ENCODE measurements at regions not wholly inside any gene's neighbourhood (a gene's known extent, or its start where the extent isn't known, plus 50 kb on each side); places are given as distances from the start of the nearest gene placed in this dataset.

- no peak for TF ChIP-seq CTCF (conservative IDR thresholded peaks at IDR 0.05)
- no peak overlapping the region for H3K27ac ChIP-seq
Measured at GRCh38 chr21:29228306-29228705, 70.4 kb upstream of the BACH1 start.

DNA sequence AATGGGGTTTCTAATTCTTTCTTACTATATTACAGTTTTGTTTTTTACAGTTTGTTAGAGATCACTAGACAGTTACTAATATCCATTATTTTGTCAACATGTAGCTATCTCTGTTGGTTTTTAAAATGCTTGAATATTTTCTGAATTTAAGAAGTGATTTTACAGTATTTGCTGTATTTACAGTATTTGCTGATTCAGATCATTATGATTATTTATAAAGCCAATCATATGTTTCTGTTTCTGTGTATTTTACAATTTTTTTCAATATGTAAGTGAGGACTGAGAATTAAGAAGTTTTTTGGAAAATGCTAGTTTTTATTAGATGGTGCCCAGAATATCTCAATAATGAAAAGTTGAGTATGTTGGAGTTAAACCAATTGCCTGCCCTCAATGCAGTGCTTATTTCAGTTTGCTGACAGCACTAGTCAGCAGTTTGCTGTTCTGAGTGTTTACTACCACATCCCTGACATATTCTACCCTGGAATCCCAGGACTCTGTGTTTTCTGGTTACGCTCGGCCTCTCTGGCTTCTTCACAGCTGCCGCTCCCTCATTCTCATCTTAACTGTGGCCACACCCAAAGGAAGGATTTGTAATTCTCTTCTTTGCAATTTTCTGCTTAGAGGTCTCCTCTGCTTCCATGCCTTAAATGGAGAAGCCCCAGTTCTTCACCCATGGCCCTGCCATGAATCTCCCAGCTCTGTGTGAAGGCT lies 68.0 kb upstream of the BACH1 start:
- H3K27ac ChIP-seq: no peak overlapping the region
- no peak for TF ChIP-seq CTCF (conservative IDR thresholded peaks at IDR 0.05)

DNA sequence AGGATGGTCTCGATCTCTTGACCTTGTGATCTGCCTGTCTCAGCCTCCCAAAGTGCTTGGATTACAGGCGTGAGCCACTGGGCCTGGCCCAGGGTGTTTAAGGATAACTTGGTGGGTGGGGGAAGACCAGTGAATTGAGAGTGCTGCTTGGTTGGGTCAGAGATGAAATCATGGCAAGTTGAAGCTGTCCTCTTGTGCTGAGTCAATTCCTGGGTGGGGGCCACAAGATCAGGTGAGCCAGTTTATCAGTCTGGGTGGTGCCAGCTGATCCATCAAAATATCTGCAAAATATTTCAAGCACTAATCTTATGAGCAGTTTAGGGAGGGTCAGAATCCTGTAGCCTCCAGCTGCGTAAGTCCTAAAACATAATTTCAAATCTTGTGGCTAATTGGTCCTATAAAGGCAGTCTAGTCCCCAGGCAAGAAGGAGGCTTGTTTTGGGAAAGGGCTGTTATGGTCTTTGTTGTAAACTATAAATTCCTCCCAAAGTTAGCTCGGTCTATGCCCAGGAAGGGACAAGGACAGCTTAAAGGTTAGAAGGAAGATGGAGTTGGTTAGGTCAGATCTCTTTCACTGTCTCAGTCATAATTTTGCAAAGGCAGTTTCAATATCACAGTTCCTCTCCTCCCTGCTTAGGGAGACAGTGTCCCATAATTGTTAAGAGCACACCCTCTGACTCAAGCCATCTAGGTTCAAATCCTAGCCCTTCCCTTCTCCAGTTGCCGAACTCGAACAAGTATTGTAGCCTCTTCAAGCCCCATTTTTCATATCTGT lies 66.8 kb upstream of the BACH1 start:
- no peak for TF ChIP-seq CTCF (conservative IDR thresholded peaks at IDR 0.05)
- no peak overlapping the region for H3K27ac ChIP-seq

DNA sequence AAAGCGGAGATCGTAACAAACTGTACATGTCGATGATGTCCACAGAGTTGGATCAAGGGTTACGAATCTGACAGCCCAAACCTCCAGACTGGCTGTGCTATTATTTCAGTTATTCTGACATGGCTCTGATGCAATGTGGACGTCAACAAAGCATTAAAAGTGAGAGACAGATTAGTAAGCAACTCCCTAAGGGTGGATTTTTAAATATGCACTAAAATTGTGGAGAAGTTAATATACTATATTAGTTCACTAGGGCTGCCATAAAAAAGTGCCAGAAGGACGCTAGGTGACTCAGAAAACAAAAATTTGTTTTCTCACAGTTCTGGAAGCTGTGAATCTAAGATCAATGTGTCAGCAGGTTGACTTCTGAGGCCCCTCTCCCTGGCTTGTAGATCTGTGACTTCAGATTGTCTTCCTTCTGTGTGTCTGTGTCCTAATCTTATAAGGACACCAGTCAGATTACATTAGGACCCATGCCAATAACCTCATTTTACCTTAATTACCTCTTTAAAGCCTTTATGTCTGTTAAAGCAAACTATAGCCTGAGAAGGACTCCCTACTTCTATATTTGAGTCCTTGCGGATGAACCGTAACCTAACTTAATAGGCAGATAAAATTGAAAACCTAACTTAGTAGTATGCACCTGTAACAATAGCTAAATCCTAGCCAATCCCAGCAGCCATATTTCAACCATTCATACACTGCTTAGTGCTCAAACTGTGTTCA lies 66.0 kb upstream of the BACH1 start:
- no peak overlapping the region for H3K27ac ChIP-seq
- TF ChIP-seq CTCF (conservative IDR thresholded peaks at IDR 0.05): no peak

DNA sequence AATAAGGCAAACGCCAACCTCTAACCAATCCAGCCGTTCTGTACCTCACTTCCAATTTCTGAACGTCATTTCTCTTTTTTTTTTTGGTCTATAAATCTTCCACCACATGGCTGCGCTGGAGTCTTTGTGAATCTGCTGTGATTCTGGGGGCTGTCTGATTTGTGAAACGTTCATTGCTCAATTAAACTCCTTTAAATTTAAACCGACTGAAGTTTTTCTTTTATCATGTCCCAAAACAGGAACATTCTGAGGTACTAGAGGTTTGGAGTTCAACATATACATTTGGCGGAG lies 65.5 kb upstream of the BACH1 start:
- TF ChIP-seq CTCF (conservative IDR thresholded peaks at IDR 0.05): no peak
- no peak overlapping the region for H3K27ac ChIP-seq

DNA sequence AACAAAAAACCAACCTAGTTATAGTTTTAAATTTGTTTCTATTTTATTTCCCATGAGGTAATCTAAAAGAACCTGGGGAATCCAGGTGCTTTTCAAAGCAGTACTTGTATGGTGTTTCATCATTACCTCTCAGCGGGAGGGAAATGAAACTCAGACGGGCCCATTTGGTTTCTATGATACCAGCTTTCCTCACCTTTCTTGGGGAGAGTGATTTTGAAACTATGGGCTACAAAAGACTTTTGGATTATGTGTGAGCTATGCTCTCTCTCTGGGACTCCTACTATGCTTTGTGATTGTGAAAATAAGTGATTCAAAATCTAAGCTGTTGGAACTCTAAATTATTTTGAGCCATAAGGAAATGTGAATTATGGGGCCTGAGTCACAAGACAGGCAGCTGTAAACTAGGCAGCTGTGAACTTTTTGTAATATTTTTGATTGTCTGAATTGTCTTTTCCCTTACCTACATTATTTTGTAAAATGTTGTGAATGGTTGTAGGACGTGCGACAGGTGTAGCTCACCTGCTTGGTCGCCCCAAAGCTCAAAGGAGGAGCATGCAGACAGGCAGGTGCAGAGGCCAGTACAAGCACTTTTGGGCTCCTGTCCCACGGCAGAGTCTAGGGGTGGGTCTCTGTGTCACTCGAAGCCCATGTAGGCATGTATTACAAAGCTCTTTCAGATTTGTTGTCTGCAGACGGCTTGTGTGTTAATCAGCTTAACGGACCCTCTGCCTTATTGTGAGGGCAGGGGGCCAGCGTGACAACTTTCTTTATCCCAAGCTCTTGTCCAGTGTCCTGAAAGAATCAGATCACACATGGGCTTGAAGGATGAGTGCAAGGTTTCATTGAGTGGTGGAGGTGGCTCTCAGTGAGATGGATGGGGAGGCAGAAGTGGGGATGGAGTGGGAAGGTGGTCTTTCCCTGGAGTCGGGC lies 64.8 kb upstream of the BACH1 start:
- no peak for TF ChIP-seq CTCF (conservative IDR thresholded peaks at IDR 0.05)
- H3K27ac ChIP-seq: no peak overlapping the region

Measured in VCaP (cell line).